ENCODE measurements at regions not wholly inside any gene's neighbourhood (a gene's known extent, or its start where the extent isn't known, plus 50 kb on each side); places are given as distances from the start of the nearest gene placed in this dataset.

DNA sequence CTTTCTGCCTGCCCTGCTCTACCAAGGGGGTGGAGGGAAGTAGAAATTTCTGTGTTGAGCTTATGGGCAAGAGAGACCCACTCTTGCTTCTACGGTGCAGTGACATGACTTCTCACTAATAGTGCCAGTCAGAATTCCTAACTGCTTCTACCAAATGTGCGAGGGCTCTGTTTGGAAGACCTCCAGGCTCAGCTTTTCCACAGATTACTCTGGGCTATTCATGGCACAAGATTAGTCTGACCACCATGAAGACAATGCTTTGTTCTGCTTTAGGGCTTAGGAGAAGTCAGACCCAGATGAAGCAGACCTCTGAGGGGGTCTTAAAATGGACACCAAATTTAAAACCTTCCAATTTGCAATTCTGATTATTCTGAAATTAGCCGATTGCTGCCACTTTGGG, 195.9 kb upstream of the TBC1D5 start:
- TF ChIP-seq, protein P1, sequence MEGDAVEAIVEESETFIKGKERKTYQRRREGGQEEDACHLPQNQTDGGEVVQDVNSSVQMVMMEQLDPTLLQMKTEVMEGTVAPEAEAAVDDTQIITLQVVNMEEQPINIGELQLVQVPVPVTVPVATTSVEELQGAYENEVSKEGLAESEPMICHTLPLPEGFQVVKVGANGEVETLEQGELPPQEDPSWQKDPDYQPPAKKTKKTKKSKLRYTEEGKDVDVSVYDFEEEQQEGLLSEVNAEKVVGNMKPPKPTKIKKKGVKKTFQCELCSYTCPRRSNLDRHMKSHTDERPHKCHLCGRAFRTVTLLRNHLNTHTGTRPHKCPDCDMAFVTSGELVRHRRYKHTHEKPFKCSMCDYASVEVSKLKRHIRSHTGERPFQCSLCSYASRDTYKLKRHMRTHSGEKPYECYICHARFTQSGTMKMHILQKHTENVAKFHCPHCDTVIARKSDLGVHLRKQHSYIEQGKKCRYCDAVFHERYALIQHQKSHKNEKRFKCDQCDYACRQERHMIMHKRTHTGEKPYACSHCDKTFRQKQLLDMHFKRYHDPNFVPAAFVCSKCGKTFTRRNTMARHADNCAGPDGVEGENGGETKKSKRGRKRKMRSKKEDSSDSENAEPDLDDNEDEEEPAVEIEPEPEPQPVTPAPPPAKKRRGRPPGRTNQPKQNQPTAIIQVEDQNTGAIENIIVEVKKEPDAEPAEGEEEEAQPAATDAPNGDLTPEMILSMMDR (conservative IDR thresholded peaks at IDR 0.05 in 1 of 2, IDR thresholded peaks at IDR 0.05 in 1 of 2; ENCODE audit: extremely low read depth in 1 of 2, insufficient read depth in 1 of 2, low read depth in 1 of 2, low read length in 2 of 2): no peak
- no peak for TF ChIP-seq EZH2 (IDR thresholded peaks at IDR 0.05; ENCODE audit: borderline replicate concordance, low read length)
